HepG2 (cell line): ENCODE measurements at regions not wholly inside any gene's neighbourhood (a gene's known extent, or its start where the extent isn't known, plus 50 kb on each side); places are given as distances from the start of the nearest gene placed in this dataset.

Experiments used
- ATAC-seq: fragments of 200-7000 bp; cut with Tn5 transposase; 3 replicates; pipeline ENCODE4 v1.9.1; 2020; ENCODE audit warnings: mild to moderate bottlenecking, moderate library complexity
- BruUV-seq: library from RNA; stranded (reverse); fragments of 400-500 nt; replicated peaks from 2 replicates; lab custom pipeline; 2021; lab: Mats Ljungman, UMichigan
- CTCF ChIA-PET: fragments of 300-600 bp; formaldehyde crosslinking; extraction: SDS; loops from one replicate; lab custom pipeline; 2021; ENCODE audit warnings: low total read pairs, inconsistent platforms, low intra/inter-chr PET ratio; lab: Yijun Ruan, JAX
- POLR2A ChIA-PET: fragments of 350-600 bp; sonication (Branson Sonifier 250); formaldehyde crosslinking; loops from one replicate; lab custom pipeline; 2020; ENCODE audit warnings: antibody characterized with exemption, inconsistent platforms; lab: Yijun Ruan, JAX
- DNase-seq: peaks from one replicate; pipeline ENCODE4 v3.0.0-alpha.2; 2015; ENCODE audit warnings: low spot score
- FAIRE-seq: peaks from 3 replicates; lab custom pipeline; 2011; peaks lifted over from hg19 to GRCh38; lab: Jason Lieb, UNC
- H2AFZ ChIP-seq: one replicate; pipeline ENCODE4 v1.6.1; 2011; ENCODE audit warnings: low read length, inconsistent platforms
- H3K27ac ChIP-seq: fragments of 300-600 bp; 3 replicates; pipeline ENCODE4 v1.8.0; 2011; ENCODE audit warnings: mixed run types, mild to moderate bottlenecking, mixed read lengths, low read length, inconsistent platforms; ENCODE audit not compliant: insufficient read depth; ENCODE audit errors: extremely low read length
- H3K27me3 ChIP-seq, 2 experiments: fragments of 200-600 bp in 1 of 2; 2 replicates in 1 of 2; 3 replicates in 1 of 2; pipeline versions ENCODE4 v1.6.0 to v1.8.0; 2011; ENCODE audit warnings: low read length in 2 of 2, mild to moderate bottlenecking in 2 of 2, moderate library complexity in 2 of 2, inconsistent platforms in 1 of 2; ENCODE audit not compliant: insufficient read depth in 2 of 2, control insufficient read depth in 1 of 2
- H3K36me3 ChIP-seq, 2 experiments: fragments of 200-600 bp in 1 of 2; replicated peaks in 1 of 2; 2 replicates in 1 of 2; 3 replicates in 1 of 2; pipeline versions ENCODE4 v1.5.1 to v1.8.0; 2011; ENCODE audit warnings: low read length in 2 of 2, inconsistent platforms in 1 of 2; ENCODE audit not compliant: insufficient read depth in 2 of 2, control insufficient read depth in 1 of 2
- H3K4me1 ChIP-seq: 2 replicates; pipeline ENCODE4 v1.5.1; 2012; ENCODE audit warnings: low read length, inconsistent platforms; ENCODE audit not compliant: insufficient read depth
- H3K4me2 ChIP-seq: 2 replicates; pipeline ENCODE4 v1.6.0; 2011; ENCODE audit warnings: low read depth, low read length, inconsistent platforms
- H3K4me3 ChIP-seq, 3 experiments: fragments of 200-600 bp in 1 of 3; sonication (generic), shearing (Covaris generic) in 1 of 3; replicated peaks in 1 of 3; 2 replicates each; pipeline ENCODE4 v1.5.1; 2011 to 2016; ENCODE audit warnings: low read length in 3 of 3, inconsistent platforms in 2 of 3, low read depth in 2 of 3, mild to moderate bottlenecking in 2 of 3, control low read depth in 1 of 3, mixed read lengths in 1 of 3; ENCODE audit not compliant: insufficient read depth in 1 of 3
- H3K79me2 ChIP-seq: one replicate; pipeline ENCODE4 v1.6.1; 2011; ENCODE audit warnings: low read length, inconsistent platforms; ENCODE audit not compliant: insufficient read depth
- H3K9ac ChIP-seq: 2 replicates; pipeline ENCODE4 v1.6.0; 2011; ENCODE audit warnings: mild to moderate bottlenecking, low read depth, low read length, inconsistent platforms; ENCODE audit not compliant: insufficient read depth
- H3K9me3 ChIP-seq: 2 replicates; pipeline ENCODE4 v1.5.1; 2012; ENCODE audit warnings: mild to moderate bottlenecking, low read length
- H4K20me1 ChIP-seq: 2 replicates; pipeline ENCODE4 v1.6.0; 2011; ENCODE audit warnings: inconsistent platforms, mild to moderate bottlenecking, low read length, moderate library complexity; ENCODE audit not compliant: insufficient read depth
- FOXK2 ChIP-seq: fragments of 450-650 bp; IDR thresholded peaks from 2 replicates; pipeline ENCODE4 v1.6.1; 2016
- FOXO1 ChIP-seq: sonication (generic); formaldehyde crosslinking; IDR thresholded peaks from 2 replicates; pipeline ENCODE4 v1.4.0; 2020; ENCODE audit warnings: missing genetic modification reagents
- ISL2 ChIP-seq: sonication (generic); formaldehyde crosslinking; IDR thresholded peaks from 2 replicates; pipeline ENCODE4 v1.5.0; 2020; ENCODE audit warnings: missing genetic modification reagents
- KDM6A ChIP-seq: IDR thresholded peaks from 2 replicates; pipeline ENCODE4 v1.6.1; 2016; ENCODE audit warnings: low read depth
- RARG ChIP-seq: sonication (generic); formaldehyde crosslinking; IDR thresholded peaks from 2 replicates; pipeline ENCODE4 v1.4.0; 2020; ENCODE audit warnings: low read depth, mild to moderate bottlenecking, missing genetic modification reagents
- SIN3B ChIP-seq: fragments of 150-350 bp; IDR thresholded peaks from 2 replicates; pipeline ENCODE4 v1.6.1; 2014; ENCODE audit warnings: low read length
- TBL1XR1 ChIP-seq: fragments of 150-350 bp; IDR thresholded peaks from 2 replicates; pipeline ENCODE4 v1.6.1; 2014; ENCODE audit warnings: borderline replicate concordance, low read length; ENCODE audit not compliant: partially characterized antibody
- TCF12 ChIP-seq, 2 experiments: fragments of 450-650 bp in 1 of 2; sonication (generic) in 1 of 2; formaldehyde crosslinking in 1 of 2; IDR thresholded peaks; 2 replicates each; pipeline versions ENCODE4 v1.6.1 to v1.8.0; 2017 to 2022; ENCODE audit warnings: antibody characterized with exemption in 1 of 2, mild to moderate bottlenecking in 1 of 2, missing genetic modification reagents in 1 of 2, moderate library complexity in 1 of 2
- ZGPAT ChIP-seq: IDR thresholded peaks from 2 replicates; pipeline ENCODE4 v1.6.1; 2016; ENCODE audit warnings: mild to moderate bottlenecking
- ZNF276 ChIP-seq: sonication (generic); formaldehyde crosslinking; IDR thresholded peaks from 2 replicates; pipeline ENCODE4 v1.4.0; 2020; ENCODE audit warnings: mild to moderate bottlenecking, low read depth, missing genetic modification reagents
- ZNF564 ChIP-seq: sonication (generic); formaldehyde crosslinking; IDR thresholded peaks from 2 replicates; pipeline ENCODE4 v1.8.1; 2023; ENCODE audit warnings: mild to moderate bottlenecking, missing genetic modification reagents
- ZNF784 ChIP-seq: sonication (generic); formaldehyde crosslinking; IDR thresholded peaks from 2 replicates; pipeline ENCODE4 v1.5.1; 2020; ENCODE audit warnings: missing genetic modification reagents, mild to moderate bottlenecking, borderline replicate concordance
- ZNF879 ChIP-seq: sonication (generic); formaldehyde crosslinking; IDR thresholded peaks from 2 replicates; pipeline ENCODE4 v1.8.1; 2023; ENCODE audit warnings: missing genetic modification reagents
- WGBS: methylation state at CpG from one replicate; pipeline ENCODE4 v1.1.6; 2017; ENCODE audit warnings: low lambda C conversion rate; 5-methylcytosine and 5-hydroxymethylcytosine counted together
- in situ Hi-C: cut with HindIII; loops from 2 replicates; pipeline ENCODE4 v1.10.0; 2017; ENCODE audit warnings: low pct_unique_long_range_greater_than_20kb; ENCODE audit not compliant: extremely low pct_ligation_motif_present
- intact Hi-C: fragments of 100-400 bp; cut with micrococcal nuclease; formaldehyde crosslinking; loops from one replicate; pipeline ENCODE4 v1.10.0; 2022; ENCODE audit not compliant: unreplicated experiment

GRCh38 chr4:11197631-11198341 is 230.9 kb downstream of the HS3ST1 start:
- 35% methylated on average over 8 of the region's 8 CpGs for WGBS
- Histone ChIP-seq H3K27ac (no peak overlapping the region), H3K4me1 (no peaks in the 10 kb centered on the region), H2AFZ (no peak overlapping the region), H3K4me2 (no peak overlapping the region), H3K9me3 (peaks cover 62% of the 10 kb centered on the region), H3K4me3 (no peak overlapping the region), H4K20me1 (no peaks in the 10 kb centered on the region)
- in situ Hi-C loops = no loop called here
- POLR2A ChIA-PET = no interaction called here
- BruUV-seq = no TSS peak
- no peak for TF ChIP-seq KDM6A (CRISPR knock-in tag)
- TF ChIP-seq ZNF879 (CRISPR knock-in tag) = no peak
- TF ChIP-seq FOXK2 = no peak
- no peak for TF ChIP-seq ZNF784 (CRISPR knock-in tag)
- no peak for TF ChIP-seq ZNF564 (CRISPR knock-in tag)
- TF ChIP-seq FOXO1 (CRISPR knock-in tag) = no peak
- TF ChIP-seq TCF12 (IDR thresholded peaks at IDR 0.05) = no peak
- TF ChIP-seq TCF12 (CRISPR knock-in tag; IDR thresholded peaks at IDR 0.05) = no peak
- TF ChIP-seq ZNF276 = no peak
- TF ChIP-seq RARG (CRISPR knock-in tag) = no peak
- no peak for TF ChIP-seq SIN3B
- TF ChIP-seq ISL2 (CRISPR knock-in tag) = no peak
- TF ChIP-seq TBL1XR1 = no peak
- TF ChIP-seq ZGPAT = no peak
- TF ChIP-seq, all 625 proteins: peak for 0
- Histone ChIP-seq H3K9ac (no peak overlapping the region), H3K36me3 (no peaks in the 10 kb centered on the region), H3K27me3 (no peaks in the 10 kb centered on the region), H3K79me2 (no peaks in the 10 kb centered on the region)
- FAIRE-seq = no peak
- CTCF ChIA-PET = no interaction called here
- intact Hi-C loops = no loop called here
- ATAC-seq = no peak
- DNase-seq = no peak
